ENCODE measurements at regions not wholly inside any gene's neighbourhood (a gene's known extent, or its start where the extent isn't known, plus 50 kb on each side); places are given as distances from the start of the nearest gene placed in this dataset.

GRCh38 chr9:7973123-7973522 lies 173.5 kb upstream of the DMAC1 start:
- TF ChIP-seq CTCF (IDR thresholded peaks at IDR 0.05), result no peak
- no peak for TF ChIP-seq POLR2A (IDR thresholded peaks at IDR 0.05)
